Activated CD4-positive, CD25-positive, alpha-beta regulatory T cell treated with anti-CD3 and anti-CD28 coated beads, Interleukin-2, amount 50 U/mL, for 16 hours (primary cell): ENCODE measurements at regions not wholly inside any gene's neighbourhood (a gene's known extent, or its start where the extent isn't known, plus 50 kb on each side); places are given as distances from the start of the nearest gene placed in this dataset.

Experiments
- DNase-seq: peaks from one replicate; pipeline ENCODE4 v3.0.0-alpha.2; 2020; ENCODE audit warnings: low read depth, low spot score

DNA sequence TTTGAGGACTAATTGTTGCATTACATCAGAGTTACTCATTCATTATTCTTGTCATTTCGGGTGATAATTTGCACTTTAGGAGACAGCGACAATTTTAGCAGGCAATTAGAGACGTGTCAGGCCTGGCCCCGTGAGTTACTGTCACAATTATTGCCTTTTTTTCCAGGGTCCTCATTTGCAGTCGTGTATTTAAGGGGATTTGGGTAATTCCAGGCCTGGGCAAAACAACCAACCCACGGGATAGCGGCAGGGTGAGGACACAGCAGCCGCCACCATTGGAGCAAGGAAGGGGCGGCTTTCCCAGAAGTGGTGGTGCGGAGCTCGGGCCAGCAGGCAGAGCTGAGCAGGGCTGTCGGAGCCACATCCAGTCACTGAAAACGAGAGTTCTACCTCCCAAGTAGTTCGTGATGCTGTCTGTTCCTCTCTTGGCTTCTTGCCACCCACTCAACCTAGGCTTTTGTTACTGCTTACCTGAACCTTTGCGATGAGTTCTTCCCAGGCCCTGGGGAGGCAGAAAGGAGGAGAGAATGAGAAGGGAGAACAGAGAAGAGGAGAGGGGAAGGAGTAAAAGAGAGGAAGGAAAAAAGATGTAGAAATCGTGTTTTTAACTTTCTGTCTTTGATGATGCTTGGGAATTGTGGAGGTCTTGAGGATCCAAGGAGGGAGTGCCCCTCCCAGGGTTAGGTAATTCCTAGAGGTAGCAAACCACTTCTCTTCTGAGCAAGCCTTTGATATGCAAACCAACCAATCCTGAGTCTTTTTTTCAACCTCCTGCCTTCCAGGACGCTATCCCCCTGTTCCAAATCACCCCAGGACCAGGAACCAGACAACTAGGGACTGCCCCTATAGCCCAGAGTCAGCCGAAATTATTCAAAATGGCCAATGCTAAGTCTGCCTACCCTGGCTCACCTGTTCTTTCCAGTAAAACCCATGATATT lies 236.1 kb downstream of the MIAT start:
- no peak for DNase-seq

DNA sequence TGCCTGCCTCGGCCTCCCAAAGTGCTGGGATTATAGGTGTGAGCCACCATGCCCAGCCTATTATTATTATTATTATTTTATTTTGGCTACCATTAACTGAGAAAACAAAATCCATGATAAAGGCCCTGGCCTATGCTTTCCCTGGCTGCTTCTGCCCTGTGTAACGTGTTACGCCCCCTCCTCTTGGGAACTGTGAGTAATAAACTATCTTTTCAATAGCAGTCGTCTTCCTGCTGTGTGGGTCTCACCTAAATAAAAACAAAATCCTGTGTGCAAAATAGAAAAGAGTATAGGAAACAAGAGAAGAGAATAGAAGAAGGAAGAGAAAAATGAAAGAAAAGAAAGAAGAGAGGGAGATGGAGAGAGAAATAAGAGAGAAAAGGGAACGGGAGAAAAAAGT lies 237.0 kb downstream of the MIAT start:
- DNase-seq = no peak

DNA sequence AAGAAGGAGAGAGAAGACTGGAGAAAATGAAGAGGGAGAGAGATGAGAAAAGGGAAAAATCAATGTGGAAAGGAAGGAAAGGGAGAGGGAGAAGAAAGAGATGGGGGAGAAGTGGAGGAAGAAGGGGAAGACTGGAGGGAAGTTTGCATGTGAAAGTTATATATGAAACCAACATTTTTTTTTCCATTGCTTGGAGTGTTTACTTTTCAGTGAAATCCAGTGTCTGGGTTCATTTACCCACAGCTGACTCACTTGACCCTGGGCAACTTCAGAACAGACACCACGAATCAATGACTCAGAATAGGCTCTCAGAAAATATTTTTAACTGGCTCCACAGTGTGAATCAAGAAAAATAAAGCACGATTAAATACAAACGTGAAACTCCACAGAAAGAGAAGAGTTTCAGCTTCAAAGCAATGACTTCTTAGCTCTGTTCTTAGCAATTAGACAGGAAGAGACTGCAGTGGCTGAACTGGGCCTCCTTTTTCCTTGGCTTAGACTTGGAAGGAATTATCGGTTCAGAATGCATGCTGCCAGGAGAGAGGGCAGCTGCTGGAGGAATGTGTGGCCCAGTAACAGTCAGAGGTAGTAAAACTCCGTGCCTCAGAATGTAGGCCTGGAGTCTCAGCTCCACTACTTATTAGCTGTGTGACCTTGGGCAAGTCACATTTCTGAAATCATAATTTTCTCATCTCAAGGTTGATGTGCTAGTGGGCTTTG lies 237.5 kb downstream of the MIAT start:
- DNase-seq = no peak

GRCh38 chr22:26897384-26897783 lies 240.0 kb downstream of the MIAT start:
- DNase-seq = no peak

DNA sequence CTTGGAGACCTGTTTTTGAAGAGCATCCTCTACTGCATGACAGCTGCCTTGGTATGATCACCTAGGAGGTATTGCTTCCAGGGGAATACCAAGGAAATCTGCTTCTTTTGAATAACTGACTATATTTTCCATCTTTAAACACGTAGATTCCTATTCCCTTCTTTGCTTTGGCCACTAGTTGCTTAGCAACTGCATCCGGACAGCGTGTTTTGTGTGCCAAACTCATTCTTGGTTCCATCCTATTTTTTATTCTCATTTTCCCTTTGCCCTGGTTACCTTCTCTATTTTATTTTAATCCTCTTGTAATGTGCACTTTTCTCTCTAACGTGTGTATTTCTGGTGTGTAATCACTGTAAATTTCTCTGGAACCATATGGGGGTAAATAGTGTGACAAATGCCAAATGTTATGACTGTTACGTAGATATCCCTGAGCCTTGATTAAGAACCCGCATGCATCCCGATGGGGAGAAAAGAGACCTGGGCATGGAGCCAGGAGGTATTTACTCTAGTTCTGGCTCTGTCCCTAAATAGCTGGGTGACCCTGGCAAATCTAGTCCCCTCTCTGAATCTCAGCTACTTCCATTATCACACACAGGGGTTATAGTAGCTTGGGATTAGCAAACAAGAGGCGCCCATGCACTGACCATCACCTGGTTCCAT lies 241.7 kb downstream of the MIAT start:
- DNase-seq = no peak

DNA sequence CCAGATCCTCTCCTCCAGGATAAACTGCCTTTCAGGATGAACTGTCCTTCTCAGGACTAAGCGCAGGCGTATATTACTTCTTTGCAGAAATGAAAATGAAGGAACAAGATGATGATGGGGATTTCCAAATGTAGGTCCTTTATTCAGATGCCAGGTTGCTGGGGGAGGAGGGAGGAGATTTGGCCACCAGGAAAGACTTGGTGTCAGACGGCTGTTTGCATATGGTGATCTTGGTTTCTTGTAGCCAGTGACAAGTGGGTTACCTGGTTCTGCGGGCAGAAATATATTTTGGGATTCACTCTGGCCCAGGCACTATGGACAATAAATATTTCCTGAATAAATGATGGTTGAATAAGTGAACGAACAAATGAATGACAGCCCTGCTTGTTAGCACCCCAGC lies 243.4 kb downstream of the MIAT start:
- DNase-seq = no peak

DNA sequence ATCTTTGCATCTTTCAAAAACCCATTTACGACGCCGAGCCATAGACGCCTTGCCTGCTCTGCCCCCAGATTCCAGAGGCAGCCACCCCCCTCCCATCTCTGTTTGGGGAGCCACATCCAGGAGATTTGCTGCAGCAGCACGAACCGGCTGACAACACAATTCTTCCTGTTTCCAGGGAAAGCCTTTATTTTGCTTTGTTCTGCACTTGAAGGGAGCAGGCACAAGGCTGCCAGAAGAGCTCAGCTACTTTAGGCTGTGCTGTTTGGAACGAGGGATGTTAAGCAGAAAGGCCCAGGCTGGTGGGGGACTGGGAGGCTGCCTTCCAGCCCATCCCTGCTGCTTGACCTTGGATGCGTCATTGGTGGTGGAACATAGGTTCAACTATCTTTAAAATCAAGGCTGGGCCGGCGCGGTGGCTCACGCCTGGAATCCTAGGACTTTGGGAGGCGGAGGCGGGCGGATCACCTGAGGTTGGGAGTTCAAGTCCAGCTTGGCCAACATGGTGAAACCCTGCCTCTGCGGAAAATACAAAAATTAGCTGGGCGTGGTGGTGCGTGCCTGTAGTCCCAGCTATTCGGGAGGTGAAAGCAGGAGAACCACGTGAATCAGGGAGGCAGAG lies 243.9 kb downstream of the MIAT start:
- DNase-seq = no peak

DNA sequence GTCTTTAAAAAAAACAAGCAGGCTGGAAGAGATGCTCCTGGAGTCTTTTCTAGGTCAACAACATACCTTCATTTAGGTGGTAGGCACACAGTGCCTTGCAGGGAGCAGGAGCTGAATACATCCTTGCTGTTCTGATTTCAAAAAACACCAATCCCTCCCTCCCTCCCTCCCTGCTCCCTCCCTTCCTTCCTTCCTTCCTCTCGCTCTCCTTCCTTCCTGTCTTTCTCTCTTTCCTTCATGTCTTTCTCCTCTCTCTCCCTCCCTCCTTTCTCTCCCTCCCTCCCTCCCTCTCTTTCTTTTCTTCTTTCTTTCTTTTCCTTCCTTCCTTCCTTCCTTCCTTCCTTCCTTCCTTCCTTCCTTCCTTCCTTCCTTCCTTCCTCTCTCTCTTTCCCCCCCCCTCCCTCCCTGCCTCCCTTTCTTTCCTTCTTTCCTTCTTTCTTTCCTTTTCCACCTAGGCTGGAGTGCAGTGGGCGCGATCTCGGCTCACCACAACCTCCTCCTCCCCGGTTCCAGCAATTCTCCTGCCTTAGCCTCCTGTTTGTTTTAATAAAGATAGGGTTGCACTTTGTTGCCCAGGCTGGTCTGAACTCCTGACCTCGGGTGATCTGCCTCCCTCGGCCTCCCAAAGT lies 245.1 kb downstream of the MIAT start:
- DNase-seq = no peak

DNA sequence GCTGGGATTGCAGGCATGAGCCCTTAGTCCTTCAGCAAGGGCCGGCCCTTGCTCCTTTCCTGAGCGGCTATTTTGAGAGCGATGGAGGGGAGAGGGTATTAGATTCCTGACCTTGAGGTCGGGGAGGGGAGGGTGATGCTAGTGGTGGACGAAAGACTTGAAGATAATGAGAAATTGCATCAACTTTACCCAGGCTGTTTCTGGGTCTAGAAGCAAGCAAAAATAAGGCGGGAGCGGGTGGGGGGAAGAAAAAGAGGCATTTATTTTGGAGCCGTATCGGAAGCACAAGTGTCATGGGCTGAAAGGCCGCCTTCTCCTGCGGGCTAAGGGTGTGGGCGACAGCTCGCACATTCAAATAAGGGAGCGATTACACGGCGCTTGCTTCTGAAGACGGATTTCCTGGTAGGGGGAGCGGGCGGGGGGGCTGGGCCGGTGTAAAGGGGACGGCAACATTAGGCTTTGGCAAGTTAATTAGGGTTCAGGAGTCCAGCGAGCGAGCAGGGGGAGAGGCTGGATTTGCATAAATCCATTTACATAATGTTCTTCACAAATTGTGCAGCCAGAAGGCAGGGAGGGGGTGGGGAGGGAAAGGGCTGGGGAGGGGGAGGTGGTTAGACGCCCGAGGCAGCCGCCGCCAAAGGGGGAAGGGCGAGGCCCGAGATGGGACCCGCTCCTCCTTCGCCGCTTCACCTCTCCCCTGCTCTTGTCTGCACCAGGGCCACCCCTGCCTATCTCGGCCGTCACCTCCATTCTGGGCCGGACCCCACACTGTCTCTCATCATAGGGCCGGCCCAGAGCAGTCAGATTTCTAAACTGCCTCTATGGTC lies 245.9 kb downstream of the MIAT start:
- no peak for DNase-seq

GRCh38 chr22:26904483-26904882 lies 247.1 kb downstream of the MIAT start:
- no peak for DNase-seq

GRCh38 chr22:26905076-26905475 lies 247.7 kb downstream of the MIAT start:
- DNase-seq = no peak

- no peak for DNase-seq
Measured at GRCh38 chr22:26905640-26906039, 248.3 kb downstream of the MIAT start.

- DNase-seq = no peak
Measured at GRCh38 chr22:26906464-26906863, 249.1 kb downstream of the MIAT start.

- DNase-seq = no peak
Measured at GRCh38 chr22:26907366-26907765, 250.0 kb downstream of the MIAT start.

GRCh38 chr22:26910845-26911244 lies 253.5 kb downstream of the MIAT start:
- no peak for DNase-seq

GRCh38 chr22:26912655-26913345 lies 255.4 kb downstream of the MIAT start:
- no peak for DNase-seq

DNA sequence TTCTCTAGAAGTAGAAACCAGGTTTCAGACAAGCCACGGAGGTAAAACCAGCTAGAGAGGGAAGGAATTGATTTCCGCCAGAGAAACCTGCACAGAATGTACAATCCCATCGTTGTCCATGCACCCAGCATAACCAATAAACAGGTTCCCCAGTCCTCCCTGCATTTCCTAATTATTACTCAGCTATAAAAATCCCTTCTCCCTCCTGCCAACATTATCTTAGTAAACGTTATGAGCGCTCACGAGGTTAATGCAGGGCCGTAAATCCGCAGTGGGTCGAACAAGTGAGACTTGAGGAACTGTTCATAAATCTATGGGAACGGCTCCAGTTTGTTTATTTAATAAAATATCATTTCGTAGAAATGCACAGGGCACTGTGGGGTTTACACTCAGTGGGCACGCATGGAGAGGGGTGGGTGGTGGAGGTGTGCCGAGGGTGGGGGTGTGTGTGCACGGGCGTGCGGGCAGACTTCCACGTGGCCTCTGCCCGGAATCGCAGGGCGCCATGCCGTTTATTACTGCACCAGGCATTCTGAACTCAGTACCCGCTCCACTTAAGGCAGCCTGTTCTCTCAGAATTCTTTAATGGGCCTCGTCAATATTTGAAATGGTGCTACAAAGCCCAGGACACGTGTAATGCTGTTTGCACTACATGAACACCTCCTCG lies 257.3 kb downstream of the MIAT start:
- DNase-seq = no peak

DNA sequence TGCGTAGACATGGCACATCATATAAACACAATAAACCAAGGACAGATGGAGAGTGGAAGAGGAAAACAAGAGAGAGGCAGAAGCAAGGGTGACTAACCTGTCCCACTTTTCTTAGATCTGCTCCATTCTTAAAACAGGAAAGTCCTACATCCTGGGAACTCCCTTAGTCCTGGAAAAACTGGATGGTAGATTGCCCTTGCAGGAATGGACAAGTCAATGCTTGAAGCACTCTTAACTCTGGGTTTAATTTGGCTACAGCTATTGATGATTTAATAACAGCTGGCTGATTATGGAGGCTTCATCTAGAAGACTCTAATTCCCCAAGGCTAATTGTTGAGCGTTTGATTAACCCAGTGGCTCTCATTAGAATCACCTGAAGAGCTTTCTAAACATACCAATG lies 258.8 kb downstream of the MIAT start:
- no peak for DNase-seq

GRCh38 chr22:26918226-26918625 lies 260.8 kb downstream of the MIAT start:
- DNase-seq = no peak
